ENCODE measurements at regions not wholly inside any gene's neighbourhood (a gene's known extent, or its start where the extent isn't known, plus 50 kb on each side); places are given as distances from the start of the nearest gene placed in this dataset.
"Not testable (repeated sequence)": the region's sequence is repeated elsewhere in the genome, so short reads cannot be mapped to it uniquely, and the experiment has no call there.

DNA sequence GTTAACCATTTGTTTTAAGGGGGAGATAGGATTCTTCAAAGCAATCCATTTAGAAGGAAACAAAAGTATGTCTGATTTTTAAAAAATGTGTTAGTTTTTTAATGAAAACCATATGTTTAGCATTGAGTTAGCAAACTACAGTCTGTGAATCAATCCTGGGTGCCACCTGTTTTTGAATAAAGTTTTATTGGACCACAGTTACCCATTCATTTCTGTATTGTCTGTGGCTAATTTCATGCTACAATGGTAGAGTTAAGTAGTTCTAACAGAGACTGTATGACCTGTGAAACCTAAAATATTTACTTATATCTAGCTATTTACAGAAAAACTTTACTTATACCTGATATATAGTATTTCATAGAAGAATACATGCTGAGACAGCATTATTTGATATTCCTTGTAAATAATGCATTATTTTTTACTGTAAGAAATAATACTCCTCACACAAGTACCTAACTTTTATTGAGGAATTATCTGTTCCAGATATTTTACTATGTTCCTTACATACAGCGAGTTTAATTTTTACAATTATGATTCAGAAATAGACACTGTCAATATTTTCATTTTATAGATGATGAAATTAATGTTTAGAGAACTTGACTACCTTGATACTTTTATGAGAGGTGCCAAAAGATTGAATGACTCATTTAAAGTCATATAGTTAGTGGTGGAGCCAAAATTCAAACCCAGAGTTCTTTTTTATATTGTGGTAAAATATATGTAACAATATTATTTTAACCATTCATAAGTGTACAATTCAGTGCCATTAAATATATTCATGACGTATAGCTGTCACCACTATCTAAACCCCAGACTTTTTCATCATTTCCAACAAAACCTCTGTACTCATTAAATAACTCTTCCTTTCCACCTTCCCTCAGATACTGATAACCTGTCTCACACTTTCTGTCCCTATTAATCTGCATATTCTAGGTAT, 122.0 kb downstream of the GLUD2 start:
- TF ChIP-seq, protein P1, sequence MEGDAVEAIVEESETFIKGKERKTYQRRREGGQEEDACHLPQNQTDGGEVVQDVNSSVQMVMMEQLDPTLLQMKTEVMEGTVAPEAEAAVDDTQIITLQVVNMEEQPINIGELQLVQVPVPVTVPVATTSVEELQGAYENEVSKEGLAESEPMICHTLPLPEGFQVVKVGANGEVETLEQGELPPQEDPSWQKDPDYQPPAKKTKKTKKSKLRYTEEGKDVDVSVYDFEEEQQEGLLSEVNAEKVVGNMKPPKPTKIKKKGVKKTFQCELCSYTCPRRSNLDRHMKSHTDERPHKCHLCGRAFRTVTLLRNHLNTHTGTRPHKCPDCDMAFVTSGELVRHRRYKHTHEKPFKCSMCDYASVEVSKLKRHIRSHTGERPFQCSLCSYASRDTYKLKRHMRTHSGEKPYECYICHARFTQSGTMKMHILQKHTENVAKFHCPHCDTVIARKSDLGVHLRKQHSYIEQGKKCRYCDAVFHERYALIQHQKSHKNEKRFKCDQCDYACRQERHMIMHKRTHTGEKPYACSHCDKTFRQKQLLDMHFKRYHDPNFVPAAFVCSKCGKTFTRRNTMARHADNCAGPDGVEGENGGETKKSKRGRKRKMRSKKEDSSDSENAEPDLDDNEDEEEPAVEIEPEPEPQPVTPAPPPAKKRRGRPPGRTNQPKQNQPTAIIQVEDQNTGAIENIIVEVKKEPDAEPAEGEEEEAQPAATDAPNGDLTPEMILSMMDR (IDR thresholded peaks at IDR 0.05; ENCODE audit: insufficient read depth, low read depth, low read length, missing control alignments) = no peak
- H3K4me3 ChIP-seq (ENCODE audit: low read length) = no peak overlapping the region
- DNase-seq (ENCODE audit: low read depth) = no peak

DNA sequence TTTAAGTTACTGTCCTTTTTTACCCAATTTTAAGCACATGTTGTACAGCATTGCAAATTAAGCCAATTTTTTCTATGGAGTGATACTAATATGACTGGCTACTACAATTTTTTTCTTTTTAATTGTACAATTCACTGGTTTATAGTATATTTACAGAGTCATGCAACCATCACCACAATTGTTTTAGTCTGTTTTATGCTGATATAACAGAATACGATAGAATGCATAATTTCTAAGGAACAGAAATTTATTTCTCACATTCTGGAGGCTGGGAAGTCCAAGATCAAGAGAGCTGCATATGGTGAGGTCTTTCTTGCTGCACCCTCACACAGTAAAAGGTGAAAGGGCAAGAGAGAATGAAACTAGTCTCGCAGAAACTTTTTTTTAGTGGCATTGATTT, 125.3 kb downstream of the GLUD2 start:
- TF ChIP-seq, protein P1 (IDR thresholded peaks at IDR 0.05; ENCODE audit: insufficient read depth, low read depth, low read length, missing control alignments) = no peak

DNA sequence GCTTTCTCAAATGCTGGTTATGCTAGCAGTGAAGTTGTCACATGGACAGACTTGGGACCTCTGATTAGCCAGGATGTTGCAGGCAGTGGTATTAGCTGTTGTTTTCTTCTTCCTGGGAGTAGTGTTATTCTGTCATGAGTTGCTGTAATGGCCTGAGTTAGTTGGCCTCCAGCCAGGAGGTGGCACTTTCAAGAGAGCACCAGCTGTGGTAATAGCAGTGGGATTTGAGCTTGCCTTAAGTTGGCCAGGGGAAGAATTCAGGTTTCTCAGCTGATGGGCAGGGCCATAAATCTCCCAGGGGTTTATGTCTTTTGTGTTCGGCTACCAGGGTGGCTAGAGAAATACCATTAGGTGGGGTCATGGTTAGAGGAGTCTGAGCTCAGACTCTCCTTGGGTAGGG, 132.6 kb downstream of the GLUD2 start:
- DNase-seq (ENCODE audit: low read depth) = no peak
- TF ChIP-seq, protein P1 (IDR thresholded peaks at IDR 0.05; ENCODE audit: insufficient read depth, low read depth, low read length, missing control alignments) = no peak
- no peak overlapping the region for H3K4me3 ChIP-seq (ENCODE audit: low read length)

More for the DNA sequence above, 125.3 kb downstream of the GLUD2 start:
- DNase-seq (ENCODE audit: low read depth) = no peak
- no peak overlapping the region for H3K4me3 ChIP-seq (ENCODE audit: low read length)

DNA sequence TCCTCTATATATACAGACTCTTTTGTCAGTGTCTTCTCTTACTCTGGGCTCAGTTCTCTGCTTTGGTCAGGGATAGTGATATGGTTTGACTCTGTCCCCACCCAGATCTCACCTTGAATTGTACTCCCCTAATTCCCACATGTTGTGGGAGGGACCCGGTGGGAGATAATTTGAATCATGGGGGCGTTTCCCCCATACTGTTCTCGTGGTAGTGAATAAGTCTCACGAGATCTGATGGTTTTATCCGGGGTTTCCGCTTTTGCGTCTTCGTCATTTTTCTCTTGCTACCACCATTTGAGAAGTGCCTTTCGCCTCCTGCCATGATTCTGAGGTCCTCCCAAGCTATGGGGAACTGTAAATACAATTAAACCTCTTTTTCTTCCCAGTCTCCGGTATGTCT, 144.4 kb downstream of the GLUD2 start:
- DNase-seq (ENCODE audit: low read depth) = no peak
- no peak overlapping the region for H3K4me3 ChIP-seq (ENCODE audit: low read length)
- TF ChIP-seq, protein P1 (IDR thresholded peaks at IDR 0.05; ENCODE audit: insufficient read depth, low read depth, low read length, missing control alignments) = no peak

DNA sequence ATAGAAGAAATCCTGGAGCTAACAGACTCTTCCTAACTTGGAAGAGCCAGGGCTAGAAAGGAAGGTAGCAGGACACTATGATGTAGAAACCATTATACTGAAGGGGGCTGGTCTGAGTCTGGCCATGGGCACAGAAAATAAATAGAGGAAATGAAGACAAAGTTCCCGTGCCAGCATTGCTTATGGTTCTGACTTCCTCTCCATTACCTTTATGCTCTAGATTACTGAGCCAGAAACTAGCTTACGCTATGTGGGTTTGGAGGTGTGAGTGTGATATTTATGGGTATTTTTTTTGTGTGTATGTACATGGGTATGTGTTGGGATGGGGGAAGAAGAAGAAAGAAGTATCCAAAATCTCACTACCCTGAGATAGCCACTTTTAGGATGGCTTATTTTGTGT, 148.3 kb downstream of the GLUD2 start:
- no peak overlapping the region for H3K4me3 ChIP-seq (ENCODE audit: low read length)
- no peak for DNase-seq (ENCODE audit: low read depth)
- TF ChIP-seq, protein P1 (IDR thresholded peaks at IDR 0.05; ENCODE audit: insufficient read depth, low read depth, low read length, missing control alignments) = no peak

DNA sequence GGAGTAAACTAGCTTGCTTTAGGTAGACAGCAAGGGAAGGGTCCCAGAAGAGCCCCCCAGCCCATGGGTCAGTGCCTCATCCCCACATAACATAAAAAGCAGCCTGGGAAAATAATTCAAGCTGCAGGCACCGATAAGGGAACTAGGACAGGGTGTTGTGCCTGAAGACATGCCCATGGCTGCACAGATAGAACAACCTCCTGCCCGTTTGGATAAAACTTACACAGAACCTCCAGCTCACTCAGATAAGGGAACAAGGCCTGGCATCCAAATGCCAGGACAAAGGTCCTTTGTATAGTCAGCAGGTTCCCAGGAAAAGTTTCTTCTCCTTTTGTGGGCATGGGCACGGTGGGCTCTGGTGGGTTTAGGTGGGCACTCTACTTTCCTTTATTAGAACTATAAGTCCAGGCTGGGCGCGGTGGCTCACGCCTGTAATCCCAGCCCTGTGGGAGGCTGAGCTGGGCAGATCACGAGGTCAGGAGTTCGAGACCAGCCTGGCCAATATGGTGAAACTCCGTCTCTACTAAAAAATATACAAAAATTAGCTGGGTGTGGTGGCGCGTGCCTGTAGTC, 149.5 kb downstream of the GLUD2 start:
- not testable (repeated sequence) for H3K4me3 ChIP-seq (ENCODE audit: low read length); DNase-seq (ENCODE audit: low read depth)

DNA sequence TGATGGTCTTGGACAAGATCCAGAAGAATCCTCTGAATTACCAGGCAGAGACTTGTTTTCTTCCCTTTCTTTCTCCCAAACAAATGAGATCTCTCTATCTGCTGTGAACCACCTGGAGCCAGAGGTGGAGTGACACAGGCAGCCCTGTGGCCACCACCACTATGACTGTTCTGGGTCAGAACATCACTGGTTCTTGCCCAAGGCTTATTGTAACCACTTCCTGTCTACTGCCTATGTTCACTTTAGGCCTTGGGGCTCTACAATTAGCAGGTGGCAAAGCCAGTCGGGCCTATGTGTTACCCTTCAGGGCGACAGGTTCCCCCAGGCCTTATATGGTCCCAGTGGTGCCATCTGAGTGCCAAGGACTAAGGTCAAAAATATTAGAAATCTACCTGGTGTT, 161.2 kb downstream of the GLUD2 start:
- TF ChIP-seq, protein P1 (IDR thresholded peaks at IDR 0.05; ENCODE audit: insufficient read depth, low read depth, low read length, missing control alignments) = no peak
- no peak for DNase-seq (ENCODE audit: low read depth)

More for the DNA sequence above, 161.2 kb downstream of the GLUD2 start:
- no peak overlapping the region for H3K4me3 ChIP-seq (ENCODE audit: low read length)
